Astrocyte of the spinal cord (primary cell): ENCODE measurements at regions not wholly inside any gene's neighbourhood (a gene's known extent, or its start where the extent isn't known, plus 50 kb on each side); places are given as distances from the start of the nearest gene placed in this dataset.

ENCODE experiments used
- DNase-seq: peaks from one replicate; pipeline ENCODE4 v3.0.0; 2011; ENCODE audit warnings: low read depth, low spot score
- H3K4me3 ChIP-seq: 2 replicates; pipeline ENCODE4 v1.5.1; 2011; ENCODE audit warnings: low read depth, mild to moderate bottlenecking, low read length, moderate library complexity
- CTCF ChIP-seq: IDR thresholded peaks from 2 replicates; pipeline ENCODE4 v1.5.1; 2012; ENCODE audit warnings: low read depth, mild to moderate bottlenecking, low read length, inconsistent platforms
- in situ Hi-C: cut with HindIII; loops from 2 replicates; pipeline ENCODE4 v1.10.0; 2017; ENCODE audit warnings: low sequenced_read_pairs

GRCh38 chr4:127224556-127224955 is 408.2 kb upstream of the INTU start:
- DNase-seq = no peak
- no peak for TF ChIP-seq CTCF
- no peak overlapping the region for H3K4me3 ChIP-seq
- in situ Hi-C loops = no loop called here

- no peak for DNase-seq
- in situ Hi-C loops = no loop called here
- TF ChIP-seq CTCF = no peak
- H3K4me3 ChIP-seq = no peak overlapping the region
These were observed 402.7 kb upstream of the INTU start for GRCh38 chr4:127229855-127230608.

- in situ Hi-C loops = no loop called here
- DNase-seq = no peak
- H3K4me3 ChIP-seq = no peak overlapping the region
- no peak for TF ChIP-seq CTCF
These were observed 395.9 kb upstream of the INTU start for GRCh38 chr4:127236889-127237288.

DNA sequence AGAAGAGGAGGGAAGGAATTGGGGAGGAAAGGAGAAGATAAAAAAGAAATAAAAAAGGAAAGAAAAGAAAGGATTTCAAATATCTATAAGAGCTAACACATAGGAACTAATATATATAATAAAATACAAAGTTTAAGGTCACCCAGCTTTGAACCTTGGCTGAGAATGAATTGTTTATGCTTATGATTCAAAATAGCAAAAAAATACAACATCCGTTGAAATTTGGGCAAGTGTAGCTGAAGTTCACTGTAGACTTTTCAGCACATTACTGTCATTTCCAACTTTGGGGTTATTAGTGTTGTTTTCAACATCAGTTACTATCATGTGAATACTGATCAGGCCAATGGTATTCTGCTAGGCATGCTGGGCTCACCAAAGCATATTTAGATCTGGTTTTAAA is 395.2 kb upstream of the INTU start:
- in situ Hi-C loops = no loop called here

GRCh38 chr4:127238956-127239475 is 393.7 kb upstream of the INTU start:
- no peak for DNase-seq
- TF ChIP-seq CTCF = no peak
- H3K4me3 ChIP-seq = no peak overlapping the region
- in situ Hi-C loops = no loop called here

More for the DNA sequence above, 395.2 kb upstream of the INTU start:
- no peak for DNase-seq
- no peak overlapping the region for H3K4me3 ChIP-seq
- TF ChIP-seq CTCF = no peak

DNA sequence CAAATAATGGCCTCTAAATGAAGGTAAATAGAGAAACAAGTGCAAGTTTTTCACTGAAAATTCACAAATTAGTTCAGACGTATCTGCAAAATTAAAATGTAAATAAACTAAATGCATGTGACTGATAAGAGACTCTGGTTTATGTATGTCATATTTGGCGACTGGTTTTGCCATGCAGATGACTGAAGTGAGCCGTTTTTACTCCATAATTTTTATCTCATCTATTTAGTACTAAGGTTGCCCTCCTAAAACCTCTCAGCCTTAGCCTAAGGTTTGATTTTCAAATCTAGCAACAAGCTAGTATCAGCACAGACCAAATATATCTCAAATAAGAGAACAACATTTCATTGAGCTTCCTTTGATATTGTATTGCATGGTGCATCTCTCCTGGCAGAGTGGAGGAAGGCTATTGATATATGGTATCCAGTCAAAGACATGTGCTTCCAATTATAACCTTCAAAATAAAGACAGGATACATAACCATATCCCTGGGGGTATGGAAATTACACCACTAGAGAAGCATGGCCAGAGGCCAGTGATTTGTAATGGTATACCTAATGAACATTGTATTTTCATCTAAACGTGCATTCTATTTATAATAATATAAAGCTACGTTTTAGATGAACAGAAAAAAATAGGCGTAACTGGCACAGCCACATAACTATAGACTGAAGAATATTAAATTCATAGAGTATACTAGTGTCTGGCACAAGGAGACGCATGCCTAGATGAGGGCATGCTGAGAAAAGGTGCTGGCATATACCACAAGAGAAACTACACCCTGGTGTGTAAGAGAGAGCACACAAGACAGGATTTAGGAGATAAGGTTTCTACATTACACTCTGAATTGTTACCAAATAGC is 392.6 kb upstream of the INTU start:
- no peak for TF ChIP-seq CTCF
- in situ Hi-C loops = no loop called here
- no peak overlapping the region for H3K4me3 ChIP-seq
- DNase-seq = no peak
